HUES6 (cell line): ENCODE measurements at regions not wholly inside any gene's neighbourhood (a gene's known extent, or its start where the extent isn't known, plus 50 kb on each side); places are given as distances from the start of the nearest gene placed in this dataset.

Source experiments
- H3K27ac ChIP-seq: 2 replicates; pipeline ENCODE4 v1.7.0; 2013; ENCODE audit warnings: low read depth, mild to moderate bottlenecking, low read length, inconsistent platforms
- H3K27me3 ChIP-seq: 2 replicates; pipeline ENCODE4 v1.6.1; 2013; ENCODE audit warnings: low read length; ENCODE audit not compliant: control insufficient read depth, insufficient read depth
- H3K36me3 ChIP-seq: 2 replicates; pipeline ENCODE4 v1.6.1; 2013; ENCODE audit warnings: low read length; ENCODE audit not compliant: control insufficient read depth, insufficient read depth
- H3K4me1 ChIP-seq: 2 replicates; pipeline ENCODE4 v1.6.1; 2013; ENCODE audit warnings: low read length; ENCODE audit not compliant: control insufficient read depth, insufficient read depth
- H3K4me3 ChIP-seq: 2 replicates; pipeline ENCODE4 v1.5.1; 2013; ENCODE audit warnings: low read depth, low read length
- H3K9ac ChIP-seq: one replicate; pipeline ENCODE4 v1.6.1; 2013; ENCODE audit warnings: mild to moderate bottlenecking, low read length
- H3K9me3 ChIP-seq: 2 replicates; pipeline ENCODE4 v1.6.1; 2013; ENCODE audit warnings: low read depth, low read length; ENCODE audit not compliant: control insufficient read depth, insufficient read depth

DNA sequence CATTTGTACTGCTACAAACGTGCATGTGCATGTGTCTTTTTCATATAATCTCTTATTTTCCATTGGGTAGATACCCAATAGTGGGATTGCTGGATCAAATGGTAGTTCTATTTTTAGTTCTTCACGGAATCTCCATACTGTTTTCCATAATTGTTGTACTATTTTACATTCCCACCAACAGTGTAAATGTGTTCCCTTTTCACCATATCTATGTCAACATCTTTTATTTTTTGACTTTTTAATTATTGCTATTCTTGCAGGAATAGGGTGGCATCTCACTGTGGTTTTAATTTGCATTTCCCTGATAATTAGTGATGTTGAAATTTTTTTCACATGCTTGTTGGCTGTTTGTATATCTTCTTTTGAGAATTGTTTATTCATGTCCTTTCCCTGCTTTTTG, 59.3 kb upstream of the PACRGL start:
- Histone ChIP-seq H3K27me3 (no peaks in the 10 kb centered on the region), H3K4me3 (no peak overlapping the region), H3K36me3 (no peaks in the 10 kb centered on the region), H3K9me3 (peaks cover 9% of the 10 kb centered on the region; the same call in 1 of the 2 replicates), H3K27ac (no peak overlapping the region), H3K4me1 (peaks cover 3% of the 10 kb centered on the region; the same call in 1 of the 2 replicates), H3K9ac (no peak overlapping the region)

DNA sequence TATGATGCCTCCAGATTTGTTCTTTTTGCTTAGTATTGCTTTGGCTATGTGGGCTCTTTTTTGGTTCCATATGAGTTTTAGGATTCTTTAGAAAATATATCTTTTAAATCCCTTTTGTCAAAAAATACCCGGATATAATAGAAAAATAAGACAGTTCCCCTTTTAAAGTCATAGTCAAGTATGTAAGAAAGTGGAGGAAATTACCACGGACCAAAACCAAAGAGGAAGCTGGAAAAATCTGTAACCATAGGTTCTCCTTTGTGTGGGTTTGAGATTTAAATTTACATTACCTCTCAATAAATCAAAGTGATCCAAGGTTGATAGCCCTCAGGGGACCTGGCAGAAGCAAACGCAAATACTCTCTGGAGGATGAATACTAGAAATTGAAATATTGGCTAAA, 58.3 kb upstream of the PACRGL start:
- no peaks in the 10 kb centered on the region for H3K27me3 ChIP-seq
- H3K9me3 ChIP-seq = peaks cover 3% of the 10 kb centered on the region; the same call in 1 of the 2 replicates
- H3K4me1 ChIP-seq = no peaks in the 10 kb centered on the region
- no peaks in the 10 kb centered on the region for H3K36me3 ChIP-seq
- H3K27ac ChIP-seq = no peak overlapping the region
- H3K9ac ChIP-seq = no peak overlapping the region
- no peak overlapping the region for H3K4me3 ChIP-seq

GRCh38 chr4:20643631-20644030, 56.6 kb upstream of the PACRGL start:
- Histone ChIP-seq H3K36me3 (no peaks in the 10 kb centered on the region), H3K9me3 (no peaks in the 10 kb centered on the region), H3K9ac (no peak overlapping the region), H3K4me3 (no peak overlapping the region), H3K27me3 (no peaks in the 10 kb centered on the region), H3K27ac (no peak overlapping the region), H3K4me1 (no peaks in the 10 kb centered on the region)

GRCh38 chr4:20645236-20645635, 55.0 kb upstream of the PACRGL start:
- no peaks in the 10 kb centered on the region for H3K4me1 ChIP-seq
- H3K27me3 ChIP-seq = no peaks in the 10 kb centered on the region
- H3K9me3 ChIP-seq = no peaks in the 10 kb centered on the region
- no peak overlapping the region for H3K27ac ChIP-seq
- H3K36me3 ChIP-seq = no peaks in the 10 kb centered on the region
- H3K4me3 ChIP-seq = no peak overlapping the region
- no peak overlapping the region for H3K9ac ChIP-seq

- Histone ChIP-seq H3K27me3 (no peaks in the 10 kb centered on the region), H3K4me1 (no peaks in the 10 kb centered on the region), H3K9me3 (no peaks in the 10 kb centered on the region), H3K4me3 (no peak overlapping the region), H3K27ac (no peak overlapping the region), H3K36me3 (no peaks in the 10 kb centered on the region), H3K9ac (no peak overlapping the region)
These were observed 54.0 kb upstream of the PACRGL start for GRCh38 chr4:20646287-20646686.
